T-cell (primary cell): ENCODE measurements at regions not wholly inside any gene's neighbourhood (a gene's known extent, or its start where the extent isn't known, plus 50 kb on each side); places are given as distances from the start of the nearest gene placed in this dataset.
A peak's percentile ranks its signal among the peaks of the same experiment; 100 is the strongest.

ENCODE experiments used
- ATAC-seq, 4 experiments: fragments of 200-7000 bp in 3 of 4; fragments of 150-1000 bp in 1 of 4; cut with Tn5 transposase; replicated peaks in 1 of 4; 1 replicate in 3 of 4; 2 replicates in 1 of 4; pipeline ENCODE4 v1.10.0; 2021; ENCODE audit warnings: moderate library complexity in 3 of 4, mild to moderate bottlenecking in 2 of 4, moderate number of reproducible peaks in 1 of 4
- CTCF ChIA-PET, 2 donors: fragments of 300-600 bp; sonication (Branson Sonifier 250); formaldehyde crosslinking; loops; one replicate each; lab custom pipeline; 2022; ENCODE audit warnings: antibody characterized with exemption in 2 of 2; lab: Charles Lee
- POLR2A ChIA-PET, 2 donors: fragments of 300-600 bp; sonication (Branson Sonifier 250); formaldehyde crosslinking; loops; one replicate each; lab custom pipeline; 2022; ENCODE audit warnings: antibody characterized with exemption in 2 of 2; lab: Charles Lee
- DNase-seq, 35 experiments: peaks; one replicate each; pipeline versions ENCODE4 v3.0.0 to v3.0.0-alpha.2; 2013 to 2023
- H3K27ac ChIP-seq: one replicate; pipeline ENCODE4 v1.5.1; 2013; ENCODE audit warnings: low read length
- H3K27me3 ChIP-seq, 2 experiments: replicated peaks in 1 of 2; 1 replicate in 1 of 2; 2 replicates in 1 of 2; pipeline versions ENCODE4 v1.6.1 to v1.7.0; 2013; ENCODE audit warnings: low read length in 1 of 2, mixed read lengths in 1 of 2; ENCODE audit not compliant: control insufficient read depth in 2 of 2, insufficient read depth in 2 of 2; ENCODE audit errors: extremely low read depth in 1 of 2
- H3K36me3 ChIP-seq, 2 donors: 1 replicate in 1 of 2; 2 replicates in 1 of 2; pipeline versions ENCODE4 v1.6.1 to v1.7.0; 2013; ENCODE audit warnings: low read length in 1 of 2; ENCODE audit not compliant: control insufficient read depth in 2 of 2, insufficient read depth in 1 of 2; ENCODE audit errors: extremely low read depth in 1 of 2
- H3K4me1 ChIP-seq, 2 experiments: 1 replicate in 1 of 2; 2 replicates in 1 of 2; pipeline versions ENCODE4 v1.6.1 to v1.7.0; 2013; ENCODE audit warnings: low read length in 2 of 2, mixed read lengths in 1 of 2; ENCODE audit not compliant: insufficient read depth in 2 of 2, control insufficient read depth in 1 of 2; ENCODE audit errors: extremely low read depth in 1 of 2
- H3K4me3 ChIP-seq, 2 donors: 1 replicate in 1 of 2; 2 replicates in 1 of 2; pipeline versions ENCODE4 v1.5.1 to v1.7.0; 2013; ENCODE audit warnings: mild to moderate bottlenecking in 2 of 2, low read length in 1 of 2, moderate library complexity in 1 of 2; ENCODE audit not compliant: control insufficient read depth in 1 of 2; ENCODE audit errors: extremely low read depth in 1 of 2
- H3K9me3 ChIP-seq: 2 replicates; pipeline ENCODE4 v1.7.0; 2013
- H3K27ac Mint-ChIP-seq, 2 donors: one replicate each; pipeline ENCODE4 v1.8.0; 2020 to 2021; ENCODE audit warnings: mild to moderate bottlenecking in 2 of 2, mixed read lengths in 2 of 2
- H3K27me3 Mint-ChIP-seq, 2 donors: one replicate each; pipeline ENCODE4 v1.8.0; 2021 to 2022; ENCODE audit warnings: mixed read lengths in 2 of 2
- H3K36me3 Mint-ChIP-seq: one replicate; pipeline ENCODE4 v1.8.0; 2021; ENCODE audit warnings: mixed read lengths
- H3K4me1 Mint-ChIP-seq, 3 donors: one replicate each; pipeline ENCODE4 v1.8.0; 2020 to 2022; ENCODE audit warnings: mixed read lengths in 3 of 3, mild to moderate bottlenecking in 1 of 3
- H3K4me3 Mint-ChIP-seq, 3 donors: one replicate each; pipeline ENCODE4 v1.8.0; 2020 to 2022; ENCODE audit warnings: mild to moderate bottlenecking in 3 of 3, mixed read lengths in 3 of 3, moderate library complexity in 3 of 3
- H3K9me3 Mint-ChIP-seq, 3 donors: one replicate each; pipeline ENCODE4 v1.8.0; 2020 to 2022; ENCODE audit warnings: mixed read lengths in 3 of 3
- WGBS: methylation state at CpG from one replicate; pipeline ENCODE4 v1.1.5; 2013; ENCODE audit warnings: missing lambda C conversion rate; ENCODE audit not compliant: insufficient coverage; 5-methylcytosine and 5-hydroxymethylcytosine counted together

DNA sequence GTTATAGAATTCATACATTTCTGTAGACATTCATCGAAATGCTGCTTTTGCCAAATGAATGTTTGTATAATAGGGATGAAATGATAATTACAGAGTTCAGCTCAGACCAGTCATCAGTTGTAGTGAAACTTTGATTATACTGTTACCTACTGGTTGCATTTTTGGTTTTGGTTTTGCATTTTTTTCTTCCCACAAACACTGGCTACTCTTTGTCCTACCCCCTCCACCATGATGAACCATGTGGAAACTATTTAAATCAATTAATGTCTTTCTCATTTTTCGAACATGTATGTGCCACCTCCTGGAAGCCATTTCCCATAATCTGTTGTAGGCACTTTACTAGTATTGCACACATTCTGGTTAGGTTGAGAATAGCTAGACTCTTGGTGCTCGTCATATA, 75.3 kb upstream of the MTNR1B start:
- ChIA-PET CTCF (no interaction called here), POLR2A (no interaction called here)
- Mint-ChIP-seq H3K27me3 (peaks cover 3 to 9% of the 10 kb centered on the region in 2 donors), H3K4me3 (no peak overlapping the region), H3K9me3 (no peaks in the 10 kb centered on the region), H3K27ac (no peak overlapping the region), H3K4me1 (no peaks in the 10 kb centered on the region), H3K36me3 (no peaks in the 10 kb centered on the region)
- Histone ChIP-seq H3K27me3 (no peaks in the 10 kb centered on the region), H3K27ac (no peak overlapping the region), H3K4me1 (no peaks in the 10 kb centered on the region), H3K36me3 (no peaks in the 10 kb centered on the region), H3K9me3 (no peaks in the 10 kb centered on the region), H3K4me3 (no peak overlapping the region)
- DNase-seq (no peak), ATAC-seq (no peak)
- no CpG with 5 or more reads among the region's 3 CpGs for WGBS

DNA sequence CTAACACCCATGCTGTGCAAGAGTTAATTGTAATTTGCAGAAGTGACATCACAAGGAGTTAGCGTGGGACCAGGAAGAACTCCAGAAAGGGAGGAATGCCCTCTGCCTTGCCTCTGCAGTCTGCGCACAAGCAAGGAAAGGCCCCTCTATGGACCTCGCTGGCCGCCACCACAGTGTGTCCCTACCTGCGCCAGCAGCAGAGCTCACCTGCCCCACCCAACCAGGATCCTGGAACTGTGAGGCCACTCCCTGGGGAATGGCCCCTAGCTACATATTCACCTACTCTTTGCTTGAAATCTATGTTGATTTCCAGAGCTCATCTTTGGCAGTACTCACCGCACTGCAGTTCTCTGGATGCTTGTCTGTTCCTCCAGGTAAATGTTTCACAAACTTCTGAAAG, 72.0 kb upstream of the MTNR1B start:
- ChIA-PET POLR2A (no interaction called here), CTCF (no interaction called here)
- H3K9me3 Mint-ChIP-seq = no peaks in the 10 kb centered on the region
- H3K27ac Mint-ChIP-seq = no peak overlapping the region
- H3K27me3 ChIP-seq = no peaks in the 10 kb centered on the region
- no peak overlapping the region for H3K27ac ChIP-seq
- H3K4me3 Mint-ChIP-seq = no peak overlapping the region
- ATAC-seq = no peak
- 96% methylated on average over 5 of the region's 6 CpGs for WGBS
- no peaks in the 10 kb centered on the region for H3K4me1 Mint-ChIP-seq
- H3K4me1 ChIP-seq = no peaks in the 10 kb centered on the region
- H3K4me3 ChIP-seq = no peak overlapping the region
- peaks cover 3 to 12% of the 10 kb centered on the region in 2 donors for H3K27me3 Mint-ChIP-seq
- no peaks in the 10 kb centered on the region for H3K36me3 Mint-ChIP-seq
- no peaks in the 10 kb centered on the region for H3K36me3 ChIP-seq
- DNase-seq = no peak
- H3K9me3 ChIP-seq = no peaks in the 10 kb centered on the region

DNA sequence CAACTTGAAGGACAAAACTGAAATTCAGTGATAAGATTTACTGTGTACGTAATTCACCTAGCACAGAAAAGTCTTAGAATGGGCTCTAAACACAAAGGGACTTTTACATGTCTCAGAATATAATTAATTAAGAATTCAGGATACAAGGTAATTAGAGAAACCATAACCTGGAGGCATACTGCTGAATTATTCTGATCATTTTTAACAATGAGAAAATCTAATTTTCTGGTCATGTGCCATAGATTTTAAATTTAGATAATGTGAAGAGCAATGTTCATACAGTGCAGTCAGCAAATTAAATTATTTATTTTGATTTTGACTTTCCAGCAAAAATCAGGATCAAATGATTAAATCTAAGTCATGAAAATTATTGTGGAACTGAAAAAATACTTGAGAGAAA, 67.0 kb upstream of the MTNR1B start:
- WGBS = no CpG with 5 or more reads among the region's 1 CpG
- H3K9me3 ChIP-seq = no peaks in the 10 kb centered on the region
- H3K4me3 Mint-ChIP-seq = no peak overlapping the region
- DNase-seq (no peak), ATAC-seq (no peak)
- H3K27ac ChIP-seq = no peak overlapping the region
- CTCF ChIA-PET = no interaction called here
- H3K4me1 ChIP-seq = no peaks in the 10 kb centered on the region
- peaks cover 3 to 9% of the 10 kb centered on the region in 2 donors for H3K27me3 Mint-ChIP-seq
- H3K36me3 ChIP-seq = no peaks in the 10 kb centered on the region
- peaks cover 0 to 4% (median 3%) of the 10 kb centered on the region in 3 donors for H3K9me3 Mint-ChIP-seq
- H3K4me1 Mint-ChIP-seq = no peaks in the 10 kb centered on the region
- H3K27ac Mint-ChIP-seq = no peak overlapping the region
- H3K4me3 ChIP-seq = no peak overlapping the region
- H3K27me3 ChIP-seq = no peaks in the 10 kb centered on the region
- no peaks in the 10 kb centered on the region for H3K36me3 Mint-ChIP-seq
- POLR2A ChIA-PET = no interaction called here

DNA sequence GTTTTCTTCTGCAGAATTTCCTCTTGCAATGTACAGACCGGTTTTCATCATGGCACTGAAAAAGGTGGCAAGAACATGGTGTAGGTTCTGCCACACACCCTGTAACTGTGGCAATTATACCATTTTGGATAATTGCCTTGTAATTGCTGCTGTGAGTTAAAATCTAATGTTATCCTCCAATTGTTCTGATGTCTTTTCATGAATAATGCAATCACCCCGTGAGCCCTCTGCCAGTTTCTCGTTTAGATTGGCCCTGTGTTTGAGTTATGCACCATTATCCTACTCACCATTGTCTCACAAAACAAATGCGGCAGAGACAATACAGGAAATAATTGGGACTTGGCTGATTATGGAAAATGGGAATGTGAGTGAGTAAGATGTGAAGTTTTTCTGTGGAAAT, 61.8 kb upstream of the MTNR1B start:
- H3K4me3 Mint-ChIP-seq = no peak overlapping the region
- H3K4me3 ChIP-seq = no peak overlapping the region
- no CpG with 5 or more reads among the region's 4 CpGs for WGBS
- ATAC-seq = no peak
- H3K36me3 ChIP-seq = no peaks in the 10 kb centered on the region
- peaks cover 0 to 3% of the 10 kb centered on the region in 2 experiments for H3K27me3 ChIP-seq
- no peaks in the 10 kb centered on the region for H3K9me3 ChIP-seq
- H3K4me1 ChIP-seq = no peaks in the 10 kb centered on the region
- no peak overlapping the region for H3K27ac ChIP-seq
- ChIA-PET CTCF (no interaction called here), POLR2A (no interaction called here)
- no peaks in the 10 kb centered on the region for H3K36me3 Mint-ChIP-seq
- DNase-seq = no peak
- no peaks in the 10 kb centered on the region for H3K4me1 Mint-ChIP-seq
- no peak overlapping the region for H3K27ac Mint-ChIP-seq
- H3K9me3 Mint-ChIP-seq = peaks cover 0 to 4% (median 3%) of the 10 kb centered on the region in 3 donors
- peaks cover 0 to 4% of the 10 kb centered on the region in 2 donors for H3K27me3 Mint-ChIP-seq

DNA sequence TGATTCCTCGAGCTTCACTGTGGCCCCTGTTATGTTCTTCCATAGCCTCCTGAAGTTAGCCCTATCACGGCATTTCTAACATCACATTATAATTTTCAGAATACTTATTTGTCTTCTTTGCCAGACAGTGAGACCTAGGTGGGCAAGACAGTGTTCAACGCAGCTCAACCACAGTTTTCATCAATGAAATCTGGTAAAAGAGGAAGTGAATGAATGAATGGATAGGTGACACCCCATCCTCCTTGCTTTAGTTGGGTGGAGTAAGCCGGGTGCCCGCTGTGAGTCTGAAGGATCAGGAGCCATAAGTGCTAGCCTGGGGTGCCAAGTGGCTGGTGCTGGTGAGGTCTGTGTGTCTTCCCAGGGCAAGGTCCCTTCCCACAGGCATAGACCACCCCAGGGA, 60.2 kb upstream of the MTNR1B start:
- WGBS = 93% methylated on average over 3 of the region's 5 CpGs

DNA sequence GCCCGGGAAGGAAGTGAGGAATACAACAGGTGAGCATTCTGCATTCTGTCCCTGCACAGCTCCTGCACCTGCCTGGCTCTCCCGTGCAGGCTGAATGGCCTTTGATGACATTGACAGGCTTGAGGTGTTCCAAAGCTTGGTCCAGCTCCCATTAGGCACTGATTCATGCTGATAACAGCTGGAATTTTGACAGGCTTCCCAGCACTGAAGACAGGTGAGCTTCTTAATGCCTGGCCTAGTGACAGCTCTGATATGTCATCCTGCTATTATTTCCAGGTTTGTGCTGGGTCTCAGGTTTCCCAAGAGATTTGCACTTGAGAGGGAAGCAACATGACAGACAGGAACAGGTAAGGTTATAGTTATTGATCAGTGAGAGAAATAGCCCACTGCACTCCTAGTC, 58.0 kb upstream of the MTNR1B start:
- H3K27ac ChIP-seq = no peak overlapping the region
- H3K4me1 ChIP-seq = no peaks in the 10 kb centered on the region
- no peaks in the 10 kb centered on the region for H3K36me3 Mint-ChIP-seq
- no peak for DNase-seq
- H3K27me3 ChIP-seq = peaks cover 0 to 12% of the 10 kb centered on the region in 2 experiments
- ChIA-PET POLR2A (no interaction called here), CTCF (no interaction called here)
- ATAC-seq = peak in 1 of 4 experiments; percentile 5
- peaks cover 0 to 8% of the 10 kb centered on the region in 2 donors for H3K27me3 Mint-ChIP-seq
- WGBS = 50% methylated on average over 1 of the region's 2 CpGs
- no peak overlapping the region for H3K4me3 Mint-ChIP-seq
- no peak overlapping the region for H3K27ac Mint-ChIP-seq
- H3K36me3 ChIP-seq = no peaks in the 10 kb centered on the region
- H3K9me3 ChIP-seq = no peaks in the 10 kb centered on the region
- H3K9me3 Mint-ChIP-seq = no peaks in the 10 kb centered on the region
- H3K4me1 Mint-ChIP-seq = no peaks in the 10 kb centered on the region
- H3K4me3 ChIP-seq = no peak overlapping the region

More for the DNA sequence above, 60.2 kb upstream of the MTNR1B start:
- Mint-ChIP-seq H3K9me3 (peaks cover 0 to 2% (median 2%) of the 10 kb centered on the region in 3 donors), H3K4me1 (no peaks in the 10 kb centered on the region), H3K27ac (no peak overlapping the region), H3K36me3 (no peaks in the 10 kb centered on the region), H3K4me3 (no peak overlapping the region), H3K27me3 (peaks cover 0 to 8% of the 10 kb centered on the region in 2 donors)
- DNase-seq (no peak), ATAC-seq (no peak)
- ChIA-PET CTCF (no interaction called here), POLR2A (no interaction called here)
- no peaks in the 10 kb centered on the region for H3K4me1 ChIP-seq
- no peak overlapping the region for H3K27ac ChIP-seq
- H3K9me3 ChIP-seq = no peaks in the 10 kb centered on the region
- no peaks in the 10 kb centered on the region for H3K36me3 ChIP-seq
- peaks cover 0 to 5% of the 10 kb centered on the region in 2 experiments for H3K27me3 ChIP-seq
- no peak overlapping the region for H3K4me3 ChIP-seq

DNA sequence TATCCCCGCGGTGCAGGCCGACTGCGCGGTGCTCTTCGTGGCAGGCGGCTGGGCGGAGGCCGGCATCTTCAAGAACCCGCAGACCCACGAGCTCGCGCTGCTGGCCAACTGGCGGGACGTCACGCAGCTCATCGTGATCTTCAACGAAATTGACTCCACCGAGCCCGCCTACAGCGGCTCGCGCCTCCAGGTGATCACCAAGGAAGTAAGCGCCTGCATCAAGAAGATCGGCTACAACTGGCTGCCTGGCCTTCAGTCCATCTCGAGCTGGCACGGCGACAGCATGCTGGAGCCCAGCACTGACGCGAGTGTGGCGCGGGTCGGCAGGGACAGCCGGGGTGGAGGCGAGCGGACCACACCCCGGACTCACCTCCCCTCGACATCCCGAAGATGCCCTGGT, 53.9 kb upstream of the MTNR1B start:
- Histone ChIP-seq H3K4me3 (no peak overlapping the region), H3K27ac (no peak overlapping the region), H3K9me3 (no peaks in the 10 kb centered on the region), H3K27me3 (peaks cover 0 to 12% of the 10 kb centered on the region in 2 experiments), H3K4me1 (no peaks in the 10 kb centered on the region), H3K36me3 (no peaks in the 10 kb centered on the region)
- ChIA-PET POLR2A (no interaction called here), CTCF (no interaction called here)
- H3K4me3 Mint-ChIP-seq = no peak overlapping the region
- 94% methylated on average over 29 of the region's 39 CpGs for WGBS
- peaks cover 0 to 8% of the 10 kb centered on the region in 2 donors for H3K27me3 Mint-ChIP-seq
- no peaks in the 10 kb centered on the region for H3K4me1 Mint-ChIP-seq
- no peak for ATAC-seq
- DNase-seq = no peak
- no peaks in the 10 kb centered on the region for H3K9me3 Mint-ChIP-seq
- no peaks in the 10 kb centered on the region for H3K36me3 Mint-ChIP-seq
- no peak overlapping the region for H3K27ac Mint-ChIP-seq
